ENCODE measurements at regions not wholly inside any gene's neighbourhood (a gene's known extent, or its start where the extent isn't known, plus 50 kb on each side); places are given as distances from the start of the nearest gene placed in this dataset.

DNA sequence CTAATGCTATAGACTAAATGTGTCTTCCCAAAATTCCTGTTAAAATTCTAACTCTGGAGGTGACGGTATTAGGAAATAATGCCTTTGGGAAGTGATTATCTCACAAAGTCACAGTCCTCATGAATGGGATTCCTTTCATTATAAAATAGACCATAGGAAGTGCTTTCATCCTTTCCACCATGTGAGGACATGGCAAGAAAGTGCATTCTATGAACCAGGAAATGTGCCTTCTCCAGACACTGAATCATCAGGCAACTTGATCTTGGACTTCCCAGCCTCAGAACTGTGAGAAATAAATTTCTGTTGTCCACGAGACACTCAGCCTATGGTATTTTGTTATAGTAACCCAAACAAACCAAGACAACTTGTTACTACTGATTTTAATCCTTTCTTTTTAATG is 582.4 kb upstream of the C9orf72 start:
- in situ Hi-C loops (cut with MboI; ENCODE audit: low sequenced_read_pairs): no loop called here

- in situ Hi-C loops (cut with MboI; ENCODE audit: low sequenced_read_pairs): no loop called here
Measured at GRCh38 chr9:28158451-28158850, 585.2 kb upstream of the C9orf72 start.

- in situ Hi-C loops (cut with MboI; ENCODE audit: low sequenced_read_pairs): no loop called here
Measured at GRCh38 chr9:28163619-28164018, 590.3 kb upstream of the C9orf72 start.

DNA sequence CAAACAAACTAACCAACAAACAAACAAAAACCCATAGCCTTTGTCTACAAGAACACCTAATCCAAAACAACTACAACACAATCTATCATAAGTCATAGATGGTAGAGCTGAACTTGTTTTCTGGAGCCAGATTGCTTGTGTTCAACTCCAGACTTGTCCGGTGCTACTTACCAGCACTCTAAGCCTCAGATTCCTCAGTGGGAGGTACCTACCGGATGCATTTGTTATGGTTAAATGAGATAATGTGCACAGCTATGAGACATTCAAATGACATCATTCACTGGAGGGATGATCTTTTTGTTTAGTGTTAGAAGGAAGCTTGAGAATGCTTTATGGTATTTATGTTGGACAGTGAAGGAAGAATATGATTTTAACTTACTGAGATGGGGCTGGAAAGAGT is 592.9 kb upstream of the C9orf72 start:
- in situ Hi-C loops (cut with MboI; ENCODE audit: low sequenced_read_pairs): no loop called here

DNA sequence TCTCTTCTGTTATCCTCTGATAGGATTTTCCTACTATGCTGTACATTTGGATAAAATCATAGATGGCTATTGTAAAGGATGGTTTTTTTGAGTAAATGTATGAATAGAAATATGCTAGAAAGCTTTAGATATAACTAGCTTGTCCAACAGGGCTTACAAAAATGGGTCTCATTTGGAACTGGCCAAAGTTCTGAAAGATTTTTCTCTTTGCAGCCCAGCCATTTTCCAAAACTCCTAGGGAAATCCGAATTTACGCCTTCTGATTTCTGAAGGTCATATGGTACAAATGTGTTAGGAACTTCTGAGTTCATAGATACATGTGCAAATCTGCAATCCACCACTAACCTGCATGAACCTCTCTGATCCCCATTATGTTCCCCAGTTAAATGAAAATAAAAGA is 603.9 kb upstream of the C9orf72 start:
- in situ Hi-C loops (cut with MboI; ENCODE audit: low sequenced_read_pairs): no loop called here

- in situ Hi-C loops (cut with MboI; ENCODE audit: low sequenced_read_pairs): no loop called here
Measured at GRCh38 chr9:28177925-28178324, 604.6 kb upstream of the C9orf72 start.

DNA sequence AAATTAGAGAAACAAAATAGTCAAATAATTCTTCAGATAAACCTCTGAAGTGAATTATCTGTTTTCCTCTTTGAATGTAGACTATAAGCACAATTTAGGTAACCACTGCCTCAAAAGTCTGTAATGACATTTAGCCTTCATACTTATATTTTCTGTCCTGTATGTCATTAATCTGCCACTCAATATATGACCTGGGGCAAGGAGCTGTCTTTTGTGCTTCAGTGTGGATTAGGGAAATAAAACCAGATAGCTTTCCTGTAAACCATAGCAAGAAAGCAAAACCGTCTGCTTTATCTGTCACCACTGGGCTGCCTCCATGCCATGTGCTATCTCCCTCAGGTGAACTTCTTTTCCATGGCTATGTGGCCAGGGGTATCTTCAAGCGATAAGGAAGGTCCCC is 606.6 kb upstream of the C9orf72 start:
- in situ Hi-C loops (cut with MboI; ENCODE audit: low sequenced_read_pairs): no loop called here

- in situ Hi-C loops (cut with MboI; ENCODE audit: low sequenced_read_pairs): no loop called here
Measured at GRCh38 chr9:28190981-28191380, 617.7 kb upstream of the C9orf72 start.

- in situ Hi-C loops (cut with MboI; ENCODE audit: low sequenced_read_pairs): no loop called here
Measured at GRCh38 chr9:28197653-28198052, 624.4 kb upstream of the C9orf72 start.

DNA sequence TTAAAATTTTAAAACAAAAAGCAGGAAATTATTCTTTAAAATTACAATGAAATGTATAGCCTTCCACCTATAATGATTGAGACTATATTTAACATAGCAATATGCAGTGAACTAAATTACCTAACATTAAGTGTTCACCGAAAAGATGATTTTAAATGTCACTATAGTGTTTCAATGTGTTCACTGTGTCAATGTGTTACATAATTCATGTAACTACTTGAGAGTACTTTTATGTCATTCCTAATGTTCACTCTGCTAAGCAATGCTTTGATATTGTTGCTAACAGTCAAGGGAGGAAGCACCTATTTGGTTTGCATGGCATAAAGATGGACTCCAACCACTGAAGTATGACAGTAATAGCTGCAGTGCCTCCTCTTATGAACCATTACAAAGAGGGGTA is 629.8 kb upstream of the C9orf72 start:
- in situ Hi-C loops (cut with MboI; ENCODE audit: low sequenced_read_pairs): no loop called here

GRCh38 chr9:28206280-28206679 is 633.0 kb upstream of the C9orf72 start:
- in situ Hi-C loops (cut with MboI; ENCODE audit: low sequenced_read_pairs): no loop called here

DNA sequence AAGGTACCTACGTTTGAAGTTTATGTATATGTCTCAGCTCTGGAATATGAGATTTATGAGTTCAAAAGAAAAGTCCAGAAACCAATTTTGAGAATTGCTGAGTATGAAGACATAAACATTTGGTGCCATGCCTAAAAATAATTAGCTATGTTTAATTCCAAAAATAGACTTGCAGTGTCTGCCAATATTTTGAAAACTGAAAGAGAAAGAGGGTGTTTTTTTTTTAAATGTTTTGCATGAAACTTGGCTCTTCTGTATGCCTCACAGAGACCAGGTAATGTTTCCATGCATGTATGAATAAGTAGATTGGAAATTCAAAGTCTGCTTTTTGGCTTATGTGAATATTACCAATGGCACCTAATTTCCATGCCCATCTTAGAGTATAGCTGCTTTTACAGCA is 634.4 kb upstream of the C9orf72 start:
- in situ Hi-C loops (cut with MboI; ENCODE audit: low sequenced_read_pairs): no loop called here

- in situ Hi-C loops (cut with MboI; ENCODE audit: low sequenced_read_pairs): no loop called here
Measured at GRCh38 chr9:28209130-28209529, 635.8 kb upstream of the C9orf72 start.

DNA sequence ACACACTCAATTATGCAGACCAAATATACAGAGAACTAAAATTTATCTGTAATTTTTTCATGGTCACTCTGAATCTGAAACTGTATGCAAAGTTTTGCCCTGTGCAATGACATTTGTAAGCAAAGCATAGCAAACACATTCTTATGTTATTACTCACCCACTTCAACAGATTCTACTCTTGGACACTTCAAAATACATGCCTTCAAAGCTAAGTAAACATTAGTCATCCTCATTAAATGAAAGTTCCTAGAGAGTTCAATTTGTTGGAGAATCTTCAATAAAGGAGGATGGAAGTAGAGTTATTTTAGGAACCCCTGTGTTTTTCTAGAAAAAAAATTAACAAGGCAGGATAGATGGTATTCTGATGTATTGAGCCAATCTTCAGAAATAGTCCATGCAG is 639.7 kb upstream of the C9orf72 start:
- in situ Hi-C loops (cut with MboI; ENCODE audit: low sequenced_read_pairs): no loop called here

- in situ Hi-C loops (cut with MboI; ENCODE audit: low sequenced_read_pairs): no loop called here
Measured at GRCh38 chr9:28215536-28216299, 642.4 kb upstream of the C9orf72 start.

GRCh38 chr9:28232686-28233085 is 659.4 kb upstream of the C9orf72 start:
- in situ Hi-C loops (cut with MboI; ENCODE audit: low sequenced_read_pairs): no loop called here

GRCh38 chr9:28234133-28234893 is 661.0 kb upstream of the C9orf72 start:
- in situ Hi-C loops (cut with MboI; ENCODE audit: low sequenced_read_pairs): no loop called here

GRCh38 chr9:28234894-28235277 is 661.6 kb upstream of the C9orf72 start:
- in situ Hi-C loops (cut with MboI; ENCODE audit: low sequenced_read_pairs): no loop called here

GRCh38 chr9:28249424-28249823 is 676.1 kb upstream of the C9orf72 start:
- in situ Hi-C loops (cut with MboI; ENCODE audit: low sequenced_read_pairs): no loop called here

DNA sequence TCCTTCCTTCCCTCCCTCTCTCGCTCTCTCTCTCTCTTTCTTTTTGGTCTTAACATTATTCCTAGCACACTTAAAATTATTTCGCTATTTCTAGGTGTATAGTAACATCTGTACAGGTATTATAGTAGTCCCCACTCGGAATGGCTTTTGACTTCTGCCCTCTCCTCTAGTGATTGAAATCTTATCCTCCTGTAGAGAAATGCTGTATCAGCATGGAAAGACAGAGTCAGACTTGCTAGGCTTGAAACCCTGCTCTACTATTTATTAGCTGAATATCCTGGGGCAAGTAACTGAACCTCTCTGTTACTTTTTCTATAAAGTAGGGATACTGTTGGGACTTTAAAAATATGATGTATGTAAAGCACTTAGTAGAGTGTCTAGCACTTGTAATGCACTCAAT is 681.9 kb upstream of the C9orf72 start:
- in situ Hi-C loops (cut with MboI; ENCODE audit: low sequenced_read_pairs): no loop called here

GRCh38 chr9:28260330-28260729 is 687.0 kb upstream of the C9orf72 start:
- in situ Hi-C loops (cut with MboI; ENCODE audit: low sequenced_read_pairs): no loop called here

DNA sequence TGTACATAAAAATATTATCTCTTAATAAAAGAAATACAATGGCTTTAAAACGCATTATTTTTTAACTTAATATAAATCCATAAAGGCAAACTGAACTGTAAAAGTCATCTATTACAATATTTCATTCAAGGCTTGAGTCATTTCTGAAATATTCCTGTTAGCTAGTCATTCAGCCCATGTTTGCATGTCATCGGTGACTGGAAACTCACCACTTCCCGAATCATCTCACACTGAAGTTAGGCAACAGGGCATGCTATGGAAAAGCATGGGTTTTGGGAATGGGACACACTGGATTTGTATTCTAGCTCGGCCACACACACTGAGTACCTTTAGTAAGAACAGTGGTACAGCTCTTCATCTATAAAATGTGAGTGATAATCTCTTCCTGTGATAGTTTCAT is 691.1 kb upstream of the C9orf72 start:
- in situ Hi-C loops (cut with MboI; ENCODE audit: low sequenced_read_pairs): no loop called here

DNA sequence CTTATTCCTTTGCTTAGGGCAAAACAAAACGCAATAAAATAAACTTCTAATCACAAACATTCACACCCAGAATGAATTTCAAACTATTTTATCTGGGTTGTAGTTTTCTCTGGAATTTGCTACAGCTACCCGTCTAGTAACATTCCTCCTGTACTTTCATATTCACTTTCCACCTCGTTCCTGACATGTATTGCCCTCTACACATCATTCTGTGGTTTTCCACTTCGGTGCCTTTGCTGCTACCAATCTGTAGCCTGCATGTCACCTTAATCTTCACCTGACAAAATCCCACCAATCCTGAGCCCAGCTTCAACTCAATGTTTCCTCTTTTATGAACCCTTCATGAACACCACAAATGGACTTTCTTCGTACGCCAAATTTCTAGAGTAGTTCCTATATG is 694.1 kb upstream of the C9orf72 start:
- in situ Hi-C loops (cut with MboI; ENCODE audit: low sequenced_read_pairs): no loop called here

All from HL-60/S4 (cell line).